HG02885 (cell line): ENCODE measurements at regions not wholly inside any gene's neighbourhood (a gene's known extent, or its start where the extent isn't known, plus 50 kb on each side); places are given as distances from the start of the nearest gene placed in this dataset.

Source experiments
- ATAC-seq: cut with Tn5 transposase; IDR thresholded peaks from one replicate; pipeline ENCODE4 v1.9.1; 2021; ENCODE audit warnings: mild to moderate bottlenecking; ENCODE audit not compliant: unreplicated experiment, poor library complexity

- no peak for ATAC-seq
Observed at GRCh38 chr7:110156511-110156910, 934.4 kb upstream of the LRRN3 start.

DNA sequence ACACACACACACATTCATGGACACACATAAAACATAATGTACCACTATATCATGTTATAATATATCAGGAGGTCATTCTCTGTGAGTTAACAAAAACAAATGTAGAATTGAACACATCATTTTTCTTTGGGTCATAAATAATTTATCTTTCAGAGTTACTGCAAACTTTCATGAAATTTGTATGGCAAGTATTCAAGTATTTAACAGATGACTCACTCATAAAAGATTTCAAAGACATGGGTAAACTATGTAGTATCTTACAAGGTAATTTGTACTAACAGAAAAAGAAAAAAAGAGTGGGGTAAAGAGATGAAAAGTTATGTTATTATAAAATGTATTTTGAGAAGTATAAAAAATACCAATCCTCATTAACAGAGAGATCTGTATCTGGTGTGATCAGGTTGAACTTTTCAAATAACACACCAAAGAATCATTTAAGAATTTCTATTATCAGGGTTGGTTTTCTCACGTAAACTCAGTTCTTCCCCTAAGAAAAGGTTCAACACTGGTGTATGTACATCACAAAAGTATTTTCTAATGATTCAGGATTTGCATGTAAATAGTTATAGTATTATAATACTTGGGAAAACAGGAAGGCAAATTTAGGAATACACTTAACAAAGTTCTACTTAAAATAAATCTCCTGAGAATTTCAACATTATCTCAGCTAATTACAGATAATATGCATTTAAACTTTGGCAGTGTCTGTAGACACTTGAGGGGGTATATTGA is 933.1 kb upstream of the LRRN3 start:
- ATAC-seq: no peak

- ATAC-seq: no peak
Observed at GRCh38 chr7:110168010-110168409, 922.9 kb upstream of the LRRN3 start.

GRCh38 chr7:110170841-110171240 is 920.1 kb upstream of the LRRN3 start:
- no peak for ATAC-seq

DNA sequence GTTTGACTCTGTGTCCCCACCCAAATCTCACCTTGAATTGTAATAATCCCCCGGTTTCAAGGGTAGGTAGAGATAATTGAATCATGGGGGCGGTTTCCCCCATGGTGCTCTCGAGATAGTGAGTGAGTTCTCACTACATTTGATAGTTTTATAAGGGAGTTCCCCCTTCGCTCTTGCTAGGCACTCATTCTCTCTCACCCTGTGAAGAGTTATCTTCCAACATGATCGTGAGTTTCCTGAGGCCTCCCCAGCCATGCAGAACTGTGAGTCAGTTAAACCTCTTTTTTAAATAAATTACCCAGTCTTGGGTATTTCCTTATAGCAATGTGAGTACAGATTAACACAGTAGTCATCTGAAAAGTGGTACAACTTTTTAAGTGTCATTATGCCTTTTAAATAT is 913.5 kb upstream of the LRRN3 start:
- ATAC-seq: no peak

GRCh38 chr7:110179037-110179436 is 911.9 kb upstream of the LRRN3 start:
- no peak for ATAC-seq

- ATAC-seq: no peak
Observed at GRCh38 chr7:110181768-110182167, 909.2 kb upstream of the LRRN3 start.

GRCh38 chr7:110186334-110186733 is 904.6 kb upstream of the LRRN3 start:
- ATAC-seq: no peak

DNA sequence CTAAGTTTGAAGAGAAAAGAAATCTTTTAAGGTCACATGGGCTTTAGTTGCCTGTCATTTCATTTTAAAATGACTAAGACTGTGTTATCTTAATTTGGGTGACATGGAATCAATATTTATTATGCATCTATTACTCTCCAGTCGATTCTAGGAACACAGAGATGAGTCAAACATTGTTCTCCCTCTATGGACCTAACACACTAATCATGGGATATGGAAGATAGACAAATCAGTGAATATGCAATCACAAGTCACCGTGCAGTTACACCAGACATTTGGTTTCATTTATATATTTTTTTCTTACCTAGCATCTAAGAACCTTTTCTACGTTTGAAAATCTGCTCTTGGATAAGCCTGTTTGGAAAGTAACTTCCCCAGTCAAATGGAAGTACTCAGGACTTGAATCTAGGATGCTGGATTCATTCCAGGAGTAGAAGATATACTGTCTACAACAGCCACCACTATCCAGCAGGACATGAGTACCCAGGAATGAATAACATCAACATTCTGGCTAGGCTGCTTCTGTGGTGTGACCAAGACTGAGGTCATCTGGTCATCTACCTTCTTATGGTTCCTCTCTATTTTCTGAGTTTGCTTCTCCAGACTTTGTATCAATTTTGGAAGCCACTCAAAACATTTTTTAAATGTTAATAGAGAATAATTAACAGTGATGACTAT is 902.9 kb upstream of the LRRN3 start:
- no peak for ATAC-seq

DNA sequence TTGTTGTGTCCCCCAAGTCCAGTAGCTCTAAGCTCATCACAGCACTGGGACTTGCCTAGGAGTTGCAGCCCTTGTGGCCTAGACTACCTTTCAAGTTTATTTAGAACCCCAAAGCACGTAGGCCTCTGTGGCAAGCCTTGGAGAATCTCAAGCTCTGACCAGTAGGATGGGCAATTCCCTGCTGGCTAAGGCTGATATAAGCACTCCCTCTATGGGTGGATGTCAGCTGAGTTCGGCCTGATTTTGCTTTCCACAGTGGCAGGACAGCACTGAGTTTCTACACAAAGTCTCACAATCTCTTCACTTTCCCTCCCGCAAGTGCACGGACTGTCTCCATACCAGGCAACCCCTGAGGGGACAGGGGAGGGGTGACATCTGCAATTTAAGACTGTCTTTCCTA is 886.4 kb upstream of the LRRN3 start:
- ATAC-seq: no peak

DNA sequence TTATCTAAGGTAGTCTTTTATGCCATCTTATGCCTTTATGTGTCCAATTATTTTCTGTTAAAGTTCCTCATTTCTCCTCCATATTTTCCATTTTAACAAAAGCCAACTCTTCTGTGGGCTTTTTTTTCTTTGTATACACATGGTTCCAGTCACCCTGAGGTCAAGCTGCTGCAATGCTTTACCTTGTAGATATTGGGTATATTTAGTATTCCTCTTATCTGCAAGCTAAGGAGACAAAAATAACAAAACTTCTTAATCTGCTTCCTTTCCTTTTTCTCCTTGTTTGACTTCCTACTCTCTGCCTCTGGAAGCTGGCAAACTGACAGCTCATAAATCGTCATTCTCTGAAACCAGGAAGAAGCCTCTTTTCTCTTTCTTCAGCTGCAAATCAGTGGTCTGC is 885.0 kb upstream of the LRRN3 start:
- ATAC-seq: no peak

DNA sequence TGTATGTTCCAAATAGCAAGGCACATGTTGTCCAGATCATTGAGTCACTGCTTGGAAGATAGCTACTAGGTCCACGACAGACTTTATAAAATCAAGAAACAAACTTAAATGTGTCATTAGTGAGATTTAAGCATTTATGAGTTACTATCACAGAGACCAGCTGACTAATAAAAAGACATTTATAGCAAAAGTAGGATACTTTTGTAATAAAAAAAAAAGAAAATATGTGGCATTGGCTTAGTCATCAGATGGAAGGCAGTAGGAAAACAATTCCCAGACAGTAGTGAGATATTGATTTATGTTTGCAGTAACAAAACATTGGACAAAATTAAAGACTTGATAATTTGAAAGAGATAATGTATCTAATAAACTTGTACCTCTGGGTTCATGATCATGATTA is 881.0 kb upstream of the LRRN3 start:
- ATAC-seq: no peak

- no peak for ATAC-seq
Observed at GRCh38 chr7:110210941-110211608, 879.9 kb upstream of the LRRN3 start.

GRCh38 chr7:110224643-110225042 is 866.3 kb upstream of the LRRN3 start:
- no peak for ATAC-seq

GRCh38 chr7:110246118-110246517 is 844.8 kb upstream of the LRRN3 start:
- no peak for ATAC-seq

GRCh38 chr7:110253093-110253492 is 837.8 kb upstream of the LRRN3 start:
- ATAC-seq: no peak

GRCh38 chr7:110257673-110258072 is 833.3 kb upstream of the LRRN3 start:
- ATAC-seq: no peak

DNA sequence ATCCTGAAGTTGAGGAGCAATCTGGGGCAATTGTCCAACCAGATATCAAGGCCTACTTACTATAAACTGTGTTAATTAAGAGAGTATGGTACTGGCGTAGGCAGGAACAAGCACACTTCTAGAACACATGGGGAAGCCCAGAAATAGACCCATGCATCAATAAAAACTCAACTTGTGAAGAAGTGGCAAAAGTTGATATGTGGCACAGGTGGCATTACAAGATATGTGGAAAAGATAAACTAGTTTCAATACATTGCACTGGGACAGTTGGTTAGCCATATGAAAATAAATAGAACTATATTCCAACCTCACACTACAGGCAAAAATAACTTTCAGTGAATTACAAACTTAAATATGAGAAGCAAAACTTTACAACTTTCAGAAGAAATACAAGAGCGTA is 828.7 kb upstream of the LRRN3 start:
- no peak for ATAC-seq

- no peak for ATAC-seq
Observed at GRCh38 chr7:110264288-110264687, 826.6 kb upstream of the LRRN3 start.

DNA sequence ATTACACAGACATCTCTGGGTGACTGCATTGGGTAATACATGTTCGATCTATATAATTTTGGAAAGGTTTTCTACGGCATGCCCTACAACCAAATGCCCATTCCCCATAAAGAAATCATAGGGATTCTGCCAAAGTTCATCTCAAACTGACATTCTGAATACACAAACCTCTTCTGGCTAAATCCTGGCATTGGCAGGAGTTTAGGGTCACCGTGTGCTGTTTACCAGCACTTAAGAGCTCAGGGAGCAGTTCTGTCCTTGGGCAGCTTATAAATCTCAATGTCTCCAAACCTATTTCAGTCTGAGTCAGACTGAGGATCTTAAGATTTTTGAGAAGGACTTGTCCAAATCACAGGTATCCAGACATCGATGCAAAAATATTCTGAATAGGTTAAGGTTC is 809.6 kb upstream of the LRRN3 start:
- no peak for ATAC-seq

- ATAC-seq: no peak
Observed at GRCh38 chr7:110283056-110283455, 807.9 kb upstream of the LRRN3 start.

DNA sequence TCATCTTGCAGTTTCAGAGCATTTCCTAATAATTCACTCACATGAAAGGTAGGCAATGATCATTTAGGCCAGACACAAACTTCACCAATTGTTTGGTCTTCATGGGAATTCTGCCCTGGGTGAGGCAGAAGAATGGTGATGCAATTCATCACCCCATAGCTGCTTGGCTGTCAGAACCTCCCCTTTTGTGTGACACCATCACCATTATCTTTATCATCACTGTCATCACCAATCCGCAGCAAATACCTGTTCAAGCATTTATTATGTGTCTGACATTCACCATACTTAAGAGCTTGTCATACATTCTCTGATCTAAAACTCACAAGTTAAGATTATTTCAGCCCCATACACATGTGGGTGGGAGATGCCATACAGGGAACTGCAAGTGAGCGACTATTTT is 799.5 kb upstream of the LRRN3 start:
- ATAC-seq: no peak
